Osteoblast (primary cell): ENCODE measurements at regions not wholly inside any gene's neighbourhood (a gene's known extent, or its start where the extent isn't known, plus 50 kb on each side); places are given as distances from the start of the nearest gene placed in this dataset.

Experiments used
- DNase-seq: peaks from one replicate; pipeline ENCODE4 v3.0.0; 2011; ENCODE audit warnings: low spot score, mixed read lengths; ENCODE audit not compliant: insufficient read length; ENCODE audit errors: missing footprints
- H2AFZ ChIP-seq: 2 replicates; pipeline ENCODE4 v1.6.0; 2011; ENCODE audit warnings: mild to moderate bottlenecking, low read length
- H3K27ac ChIP-seq: 2 replicates; pipeline ENCODE4 v1.5.1; 2011; ENCODE audit warnings: mild to moderate bottlenecking, low read depth, low read length, moderate library complexity
- H3K27me3 ChIP-seq: 2 replicates; pipeline ENCODE4 v1.6.0; 2012; ENCODE audit warnings: mild to moderate bottlenecking, control low read depth, inconsistent platforms, low read length, moderate library complexity; ENCODE audit not compliant: insufficient read depth
- H3K36me3 ChIP-seq: 2 replicates; pipeline ENCODE4 v1.5.1; 2011; ENCODE audit warnings: mild to moderate bottlenecking, low read length, control low read depth, moderate library complexity; ENCODE audit not compliant: insufficient read depth
- H3K4me1 ChIP-seq: 2 replicates; pipeline ENCODE4 v1.5.1; 2011; ENCODE audit warnings: mild to moderate bottlenecking, low read length, control low read depth, moderate library complexity; ENCODE audit not compliant: insufficient read depth
- H3K4me2 ChIP-seq: 2 replicates; pipeline ENCODE4 v1.6.0; 2011; ENCODE audit warnings: mild to moderate bottlenecking, low read length; ENCODE audit not compliant: insufficient read depth
- H3K4me3 ChIP-seq: fragments of 200-600 bp; sonication (generic); 3 replicates; pipeline ENCODE4 v1.5.1; 2012; ENCODE audit warnings: mild to moderate bottlenecking, low read length, inconsistent platforms; ENCODE audit not compliant: insufficient read depth
- H3K79me2 ChIP-seq: 2 replicates; pipeline ENCODE4 v1.6.0; 2012; ENCODE audit warnings: mild to moderate bottlenecking, low read length, control low read depth, inconsistent platforms; ENCODE audit not compliant: insufficient read depth
- H3K9me3 ChIP-seq: 2 replicates; pipeline ENCODE4 v1.5.1; 2011; ENCODE audit warnings: low read depth, low read length, control low read depth
- H4K20me1 ChIP-seq: 2 replicates; pipeline ENCODE4 v1.6.0; 2012; ENCODE audit warnings: mild to moderate bottlenecking, low read length, control low read depth; ENCODE audit not compliant: insufficient read depth
- CTCF ChIP-seq: IDR thresholded peaks from 2 replicates; pipeline ENCODE4 v1.5.1; 2011; ENCODE audit warnings: mild to moderate bottlenecking, low read depth, low read length, moderate library complexity; ENCODE audit errors: extremely low read depth

DNA sequence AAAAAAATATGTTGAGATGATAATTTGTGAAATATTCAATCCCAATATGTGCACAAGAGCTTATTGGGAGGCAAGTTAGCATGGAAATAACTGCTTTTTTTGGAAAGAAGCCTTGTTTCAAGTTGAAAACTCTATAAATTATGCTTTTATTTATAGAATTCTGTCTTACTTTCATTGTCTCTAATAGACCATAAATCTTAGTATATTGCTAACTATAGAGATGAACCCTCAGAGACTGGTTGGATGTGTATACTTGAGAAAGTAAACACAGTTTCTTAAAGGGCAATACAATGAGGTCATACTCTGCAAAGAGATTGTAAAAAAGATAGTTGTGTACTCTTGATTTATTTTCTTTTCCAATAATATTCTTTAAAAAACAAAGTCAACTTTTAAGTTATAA lies 530.3 kb downstream of the SPATA31D1 start:
- Histone ChIP-seq H3K4me3 (no peak overlapping the region), H4K20me1 (no peaks in the 10 kb centered on the region), H3K36me3 (no peaks in the 10 kb centered on the region), H2AFZ (no peak overlapping the region), H3K9me3 (no peaks in the 10 kb centered on the region), H3K4me2 (no peak overlapping the region), H3K4me1 (no peaks in the 10 kb centered on the region), H3K27ac (no peak overlapping the region), H3K27me3 (peaks cover 8% of the 10 kb centered on the region), H3K79me2 (no peaks in the 10 kb centered on the region)
- DNase-seq, result no peak
- no peak for TF ChIP-seq CTCF

DNA sequence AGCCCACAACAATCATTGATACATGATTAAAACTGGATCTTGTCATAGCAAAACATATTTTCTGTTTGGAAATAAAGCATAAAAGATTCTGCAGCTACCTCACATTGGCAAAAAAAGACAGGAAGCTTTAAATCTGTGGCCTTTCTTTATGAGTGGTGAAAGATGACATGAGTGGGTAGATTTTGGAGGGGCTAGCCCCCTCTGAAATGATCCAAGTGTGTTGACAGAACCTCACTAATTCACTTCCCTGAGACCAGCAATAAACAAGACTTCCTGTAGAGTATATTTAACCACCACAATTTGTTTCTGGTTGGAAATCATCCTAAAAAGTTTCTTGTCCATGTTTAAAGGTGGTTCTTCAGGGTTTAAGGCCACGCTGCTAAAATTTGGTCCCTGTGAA lies 530.8 kb downstream of the SPATA31D1 start:
- Histone ChIP-seq H3K36me3 (no peaks in the 10 kb centered on the region), H2AFZ (no peak overlapping the region), H3K4me2 (no peak overlapping the region), H3K27ac (no peak overlapping the region), H3K27me3 (peaks cover 8% of the 10 kb centered on the region), H3K4me1 (no peaks in the 10 kb centered on the region), H3K79me2 (no peaks in the 10 kb centered on the region), H3K9me3 (no peaks in the 10 kb centered on the region), H4K20me1 (no peaks in the 10 kb centered on the region), H3K4me3 (no peak overlapping the region)
- no peak for TF ChIP-seq CTCF
- DNase-seq, result no peak

DNA sequence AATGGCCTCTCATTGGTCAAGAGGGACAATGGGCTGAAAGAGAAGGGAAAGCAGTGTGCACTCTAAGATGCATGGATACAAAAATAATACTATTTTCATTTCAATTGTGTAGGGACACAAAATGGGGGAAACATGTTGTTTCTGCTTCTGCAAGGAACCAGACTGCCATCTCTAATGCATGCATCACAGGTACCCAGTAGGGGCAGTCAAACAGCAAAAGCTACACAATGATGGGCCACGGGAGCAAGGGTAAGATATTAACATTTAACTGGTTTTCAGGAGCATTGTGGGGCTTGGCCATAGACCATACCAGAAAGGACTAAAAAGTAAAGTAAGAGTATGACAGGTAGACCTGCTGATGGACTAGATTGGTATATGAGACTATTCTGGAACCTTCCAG lies 535.8 kb downstream of the SPATA31D1 start:
- DNase-seq, result no peak

DNA sequence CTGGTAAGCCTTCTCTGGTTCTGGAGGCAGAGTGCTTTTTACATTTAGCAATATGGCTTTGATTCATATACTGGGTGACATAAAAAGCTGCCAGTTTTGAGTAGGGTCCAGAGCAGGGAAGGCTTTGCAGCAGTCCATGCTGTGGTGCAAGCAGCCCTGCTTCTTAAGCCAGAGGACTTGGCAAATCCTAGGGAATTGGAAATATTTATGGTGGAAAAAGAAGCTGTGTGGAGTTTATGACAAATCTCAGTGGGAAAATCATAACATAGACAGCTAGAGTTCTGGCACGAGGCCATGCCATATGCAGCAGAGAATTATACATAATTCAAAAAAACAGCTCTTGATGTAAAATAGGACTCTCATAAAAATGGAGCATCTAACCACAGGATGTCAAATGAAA lies 536.4 kb downstream of the RASEF start:
- DNase-seq, result no peak
- no peak for TF ChIP-seq CTCF
- H4K20me1 ChIP-seq, result no peaks in the 10 kb centered on the region

More for the DNA sequence above, 535.8 kb downstream of the SPATA31D1 start:
- Histone ChIP-seq H3K4me3 (no peak overlapping the region), H4K20me1 (no peaks in the 10 kb centered on the region), H3K36me3 (no peaks in the 10 kb centered on the region), H3K9me3 (no peaks in the 10 kb centered on the region), H3K4me1 (no peaks in the 10 kb centered on the region), H3K27ac (no peak overlapping the region), H2AFZ (no peak overlapping the region), H3K27me3 (no peaks in the 10 kb centered on the region), H3K79me2 (no peaks in the 10 kb centered on the region), H3K4me2 (no peak overlapping the region)
- TF ChIP-seq CTCF, result no peak

More for the DNA sequence above, 536.4 kb downstream of the RASEF start:
- Histone ChIP-seq H3K79me2 (no peaks in the 10 kb centered on the region), H3K27ac (no peak overlapping the region), H3K36me3 (no peaks in the 10 kb centered on the region), H2AFZ (no peak overlapping the region), H3K4me2 (no peak overlapping the region), H3K9me3 (no peaks in the 10 kb centered on the region), H3K4me3 (no peak overlapping the region), H3K27me3 (no peaks in the 10 kb centered on the region), H3K4me1 (no peaks in the 10 kb centered on the region)
